Adrenal gland (tissue), 5 donors: ENCODE measurements at regions not wholly inside any gene's neighbourhood (a gene's known extent, or its start where the extent isn't known, plus 50 kb on each side); places are given as distances from the start of the nearest gene placed in this dataset.

Source experiments
- POLR2A ChIP-seq, 2 donors: fragments of 450-650 bp; IDR thresholded peaks; one replicate each; pipeline ENCODE4 v1.6.1; 2017; ENCODE audit warnings: antibody characterized with exemption in 2 of 2, mild to moderate bottlenecking in 2 of 2, moderate library complexity in 1 of 2
- TF ChIP-seq, protein P1 (sequence below), 6 experiments: fragments of 450-650 bp in 4 of 6; fragments of 200-600 bp in 2 of 6; sonication (generic) in 1 of 6; IDR thresholded peaks; 1 replicate in 5 of 6; 2 replicates in 1 of 6; pipeline versions ENCODE4 v1.5.1 to v1.8.0; 2016 to 2021; ENCODE audit warnings: antibody characterized with exemption in 6 of 6, mild to moderate bottlenecking in 2 of 6, moderate library complexity in 1 of 6
- donor health status: DM: no; HTN: no; CAD: no.

DNA sequence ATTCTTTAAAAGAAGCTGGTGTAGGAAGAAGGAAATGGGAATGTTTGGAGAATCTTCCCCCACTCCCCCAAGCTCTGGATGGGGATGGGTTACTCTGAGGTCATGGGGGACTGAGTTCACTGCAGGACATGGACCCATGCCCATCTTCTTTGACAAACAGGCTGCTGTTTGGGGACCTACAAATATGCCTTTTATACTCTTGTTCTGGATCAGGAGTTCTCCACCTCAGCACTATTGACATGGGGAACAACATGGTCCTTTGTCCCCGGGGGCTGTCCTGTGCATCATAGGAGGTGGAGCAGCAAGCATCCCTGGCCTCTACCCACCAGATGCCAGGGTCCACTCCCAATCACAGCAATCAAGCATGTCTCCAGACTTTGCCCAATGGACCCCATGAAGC is 365.8 kb upstream of the C1orf174 start:
- TF ChIP-seq, protein P1, sequence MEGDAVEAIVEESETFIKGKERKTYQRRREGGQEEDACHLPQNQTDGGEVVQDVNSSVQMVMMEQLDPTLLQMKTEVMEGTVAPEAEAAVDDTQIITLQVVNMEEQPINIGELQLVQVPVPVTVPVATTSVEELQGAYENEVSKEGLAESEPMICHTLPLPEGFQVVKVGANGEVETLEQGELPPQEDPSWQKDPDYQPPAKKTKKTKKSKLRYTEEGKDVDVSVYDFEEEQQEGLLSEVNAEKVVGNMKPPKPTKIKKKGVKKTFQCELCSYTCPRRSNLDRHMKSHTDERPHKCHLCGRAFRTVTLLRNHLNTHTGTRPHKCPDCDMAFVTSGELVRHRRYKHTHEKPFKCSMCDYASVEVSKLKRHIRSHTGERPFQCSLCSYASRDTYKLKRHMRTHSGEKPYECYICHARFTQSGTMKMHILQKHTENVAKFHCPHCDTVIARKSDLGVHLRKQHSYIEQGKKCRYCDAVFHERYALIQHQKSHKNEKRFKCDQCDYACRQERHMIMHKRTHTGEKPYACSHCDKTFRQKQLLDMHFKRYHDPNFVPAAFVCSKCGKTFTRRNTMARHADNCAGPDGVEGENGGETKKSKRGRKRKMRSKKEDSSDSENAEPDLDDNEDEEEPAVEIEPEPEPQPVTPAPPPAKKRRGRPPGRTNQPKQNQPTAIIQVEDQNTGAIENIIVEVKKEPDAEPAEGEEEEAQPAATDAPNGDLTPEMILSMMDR (IDR thresholded peaks at IDR 0.05), result no peak
- TF ChIP-seq POLR2A (IDR thresholded peaks at IDR 0.05), result no peak
